ENCODE measurements at regions not wholly inside any gene's neighbourhood (a gene's known extent, or its start where the extent isn't known, plus 50 kb on each side); places are given as distances from the start of the nearest gene placed in this dataset.
A peak's percentile ranks its signal among the peaks of the same experiment; 100 is the strongest.

DNA sequence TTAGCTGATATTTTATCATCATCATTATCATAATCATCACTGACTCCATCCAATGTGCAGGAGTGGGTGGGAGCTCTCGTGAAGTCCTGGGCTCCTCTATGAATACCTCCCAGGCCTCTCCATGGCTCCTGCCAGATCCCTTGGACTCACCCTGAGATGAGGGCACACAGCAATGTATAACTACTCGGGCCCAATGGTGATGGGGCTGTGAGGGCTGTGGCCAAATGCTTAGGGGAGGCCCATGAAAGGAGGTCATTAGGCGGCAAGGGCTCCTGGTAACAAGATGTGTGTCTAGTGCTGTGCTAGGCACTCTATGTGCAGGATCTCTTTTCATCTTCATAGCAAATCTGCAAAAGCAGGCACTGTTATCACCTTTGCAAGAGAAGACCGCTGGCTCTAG, 270.9 kb downstream of the GLRX3 start:
- no peak for DNase-seq

- DNase-seq: no peak
Measured at GRCh38 chr10:130409331-130409730, 273.1 kb downstream of the GLRX3 start.

- DNase-seq: no peak
Measured at GRCh38 chr10:130409931-130410330, 273.7 kb downstream of the GLRX3 start.

DNA sequence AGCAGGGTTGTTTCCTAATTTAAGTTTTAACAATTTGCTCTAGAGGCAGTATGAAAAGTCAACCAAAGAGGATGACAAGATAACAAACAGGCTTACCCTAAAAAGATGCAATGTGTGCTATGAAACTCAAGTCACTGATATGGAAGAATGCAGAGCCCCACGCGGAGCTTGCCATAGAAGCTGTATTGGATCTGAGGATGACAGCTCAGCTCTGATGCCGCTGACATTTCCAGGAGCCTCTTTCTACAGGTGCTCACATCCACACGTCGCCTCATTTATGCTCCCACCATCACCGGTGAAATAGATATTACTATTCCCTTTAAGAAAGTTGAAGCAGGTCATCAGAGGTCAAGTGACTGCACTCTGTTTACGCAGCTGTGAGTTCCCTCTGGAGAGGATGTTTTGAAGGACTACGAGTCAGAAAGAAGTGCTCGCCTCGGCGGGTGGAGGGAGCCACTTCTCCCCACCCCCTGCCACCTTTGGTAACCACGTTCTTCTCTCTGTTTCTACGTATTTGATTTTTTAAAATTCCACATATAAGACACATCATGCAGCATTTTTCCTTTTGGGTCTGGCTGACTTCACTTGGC, 275.4 kb downstream of the GLRX3 start:
- DNase-seq: peak; percentile 46

GRCh38 chr10:130412317-130412716, 276.1 kb downstream of the GLRX3 start:
- DNase-seq: no peak

GRCh38 chr10:130416334-130417150, 280.4 kb downstream of the GLRX3 start:
- DNase-seq: no peak

DNA sequence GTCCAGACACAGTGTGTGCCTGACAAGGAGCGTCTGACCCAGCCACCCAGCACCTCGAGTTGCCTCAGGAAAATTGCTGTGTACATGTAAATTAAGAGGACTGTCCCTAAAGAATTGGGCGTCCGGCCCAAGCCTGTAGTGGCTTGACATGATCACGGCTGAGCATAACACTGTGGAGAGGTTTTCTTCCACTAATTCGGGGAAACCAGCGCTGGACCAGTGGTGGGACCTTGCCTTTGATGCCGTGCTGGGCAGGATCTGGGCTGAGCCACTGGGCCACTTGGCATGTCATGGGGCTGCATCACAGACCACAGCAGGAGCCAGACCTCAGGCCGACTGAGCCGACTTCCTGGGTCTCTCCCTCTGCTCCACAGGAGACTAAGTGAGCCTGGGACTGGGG, 282.5 kb downstream of the GLRX3 start:
- DNase-seq: no peak

- no peak for DNase-seq
Measured at GRCh38 chr10:130421909-130422308, 285.7 kb downstream of the GLRX3 start.

- DNase-seq: no peak
Measured at GRCh38 chr10:130422366-130423324, 286.5 kb downstream of the GLRX3 start.

DNA sequence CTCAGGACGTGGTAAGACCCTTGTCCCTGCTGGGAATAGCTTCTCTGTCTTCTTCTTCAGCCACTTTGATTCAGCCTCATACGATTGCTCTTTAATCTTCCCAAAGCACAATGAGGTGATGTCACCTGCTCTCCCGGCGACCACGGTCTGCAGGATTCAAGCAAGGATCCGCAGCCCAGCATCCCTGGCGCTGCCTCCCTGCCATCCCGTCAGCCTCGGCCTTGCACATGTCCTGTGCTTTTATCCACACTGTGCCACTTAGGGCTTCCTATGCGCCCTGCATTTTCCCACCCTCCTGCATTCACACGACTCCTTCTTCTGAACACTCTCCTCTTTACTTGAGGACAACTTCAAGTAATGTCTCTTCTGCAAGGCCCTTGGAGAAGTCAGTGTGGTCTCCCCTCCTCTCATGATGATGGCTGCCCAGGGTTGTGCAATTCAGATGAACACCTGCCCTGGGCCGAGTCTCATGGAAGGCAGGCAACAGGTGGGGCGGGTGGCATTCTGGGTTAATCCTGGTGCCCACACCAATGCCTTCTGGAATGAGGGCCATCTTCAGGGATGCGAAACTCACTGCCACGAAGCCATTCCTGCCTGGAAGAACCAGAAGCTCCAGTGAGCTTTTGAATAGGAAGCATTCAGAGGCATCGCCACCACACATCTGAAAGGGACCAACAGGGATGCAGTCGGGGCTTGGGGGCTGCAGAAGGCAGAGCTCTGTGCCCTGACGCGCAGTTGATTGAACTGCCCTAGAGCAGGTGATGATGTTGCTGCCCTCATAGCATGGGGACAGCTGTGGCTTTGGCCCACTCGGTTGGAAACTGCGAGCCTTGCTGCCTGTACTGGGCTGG, 287.5 kb downstream of the GLRX3 start:
- DNase-seq: no peak

GRCh38 chr10:130424418-130424817, 288.2 kb downstream of the GLRX3 start:
- no peak for DNase-seq

GRCh38 chr10:130425169-130425568, 289.0 kb downstream of the GLRX3 start:
- no peak for DNase-seq

DNA sequence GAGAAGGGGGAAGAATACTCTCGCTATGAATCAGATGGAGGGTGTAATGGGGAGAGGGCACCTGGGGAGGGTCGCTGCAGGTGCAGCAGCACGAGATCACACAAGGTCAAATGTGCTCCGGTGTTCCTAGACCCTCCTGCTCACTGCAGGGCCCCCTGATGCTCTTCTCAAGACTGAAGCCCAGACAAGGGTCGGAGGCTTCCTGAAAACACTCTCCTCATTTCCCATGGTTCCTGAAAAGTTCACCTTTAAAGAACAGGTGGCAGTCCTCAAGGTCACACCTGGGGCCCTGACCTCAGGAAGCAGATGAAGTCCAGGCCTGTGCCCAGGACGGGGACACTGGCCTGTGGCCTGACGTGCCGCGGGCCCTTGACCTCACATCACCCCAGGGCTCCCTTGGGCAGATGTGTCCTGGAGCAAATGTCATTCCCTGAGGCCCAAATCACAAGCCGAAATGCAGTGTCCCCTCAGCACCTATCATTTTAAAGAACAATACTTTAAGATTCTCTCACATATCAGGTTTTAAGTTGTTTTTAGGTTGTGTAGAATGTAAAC, 289.8 kb downstream of the GLRX3 start:
- DNase-seq: no peak

DNA sequence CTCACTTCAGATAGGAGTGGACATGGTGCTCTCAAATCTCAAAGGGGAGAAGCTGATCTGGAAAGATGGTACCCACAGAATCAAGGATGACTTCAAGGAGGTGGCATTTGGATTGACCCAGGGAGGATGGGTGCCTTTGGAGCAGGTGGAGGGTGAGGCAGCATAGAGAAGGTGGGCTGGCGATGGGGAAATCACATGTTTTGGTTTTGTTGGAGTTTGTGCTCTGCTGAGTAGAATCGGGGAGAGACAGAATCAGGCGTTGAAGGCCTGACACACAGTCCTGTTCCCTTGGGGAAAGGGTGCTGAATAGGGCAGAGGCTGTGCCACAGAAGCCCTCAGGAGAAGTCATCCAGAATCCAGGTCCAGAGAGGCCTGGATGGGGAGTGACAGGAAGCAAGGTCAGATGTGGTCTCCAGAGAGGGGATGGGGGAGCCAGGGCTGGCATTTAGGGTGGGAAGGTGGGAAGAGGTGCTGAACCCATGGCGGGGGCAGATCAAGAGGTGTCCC, 291.1 kb downstream of the GLRX3 start:
- DNase-seq: no peak

GRCh38 chr10:130428936-130429335, 292.7 kb downstream of the GLRX3 start:
- DNase-seq: no peak

DNA sequence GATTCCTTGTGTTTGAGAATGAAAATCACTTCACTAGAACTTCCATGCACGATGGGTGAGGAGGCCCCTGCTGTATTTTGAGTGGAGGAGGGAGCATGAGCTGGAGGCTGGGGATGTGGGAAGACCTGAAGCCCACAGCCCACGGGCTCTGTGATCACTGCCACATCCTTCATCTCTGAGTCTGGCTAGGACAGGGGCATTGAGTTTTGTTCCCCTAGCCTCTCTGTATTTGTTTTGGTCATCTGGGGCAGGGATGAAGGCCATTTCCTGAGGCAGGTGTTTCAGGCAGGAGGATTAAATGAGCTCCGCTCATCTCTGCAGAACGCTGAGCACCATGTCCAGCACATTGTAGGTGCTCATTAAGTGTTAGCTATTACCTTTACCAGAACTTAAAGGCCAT, 293.6 kb downstream of the GLRX3 start:
- DNase-seq: no peak

DNA sequence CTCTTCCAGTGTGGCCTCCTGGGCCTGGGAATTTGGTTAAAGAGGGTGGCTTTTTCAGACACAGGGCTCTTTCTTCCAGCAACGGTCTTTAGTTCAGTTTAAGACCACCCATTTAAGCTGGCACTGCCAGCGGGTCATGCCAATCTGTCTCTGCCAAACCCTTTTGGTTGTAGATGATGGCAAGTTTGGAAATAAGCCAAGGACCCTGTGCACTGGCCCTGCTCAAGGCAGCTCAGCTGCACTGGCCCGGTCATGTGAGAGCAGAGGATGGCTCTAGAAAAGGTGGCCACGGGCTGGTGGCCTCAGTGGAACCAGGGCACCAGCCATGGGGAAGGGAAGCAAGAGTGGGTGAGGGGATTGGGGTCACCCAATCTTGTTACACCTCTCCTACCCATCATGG, 294.1 kb downstream of the GLRX3 start:
- no peak for DNase-seq

DNA sequence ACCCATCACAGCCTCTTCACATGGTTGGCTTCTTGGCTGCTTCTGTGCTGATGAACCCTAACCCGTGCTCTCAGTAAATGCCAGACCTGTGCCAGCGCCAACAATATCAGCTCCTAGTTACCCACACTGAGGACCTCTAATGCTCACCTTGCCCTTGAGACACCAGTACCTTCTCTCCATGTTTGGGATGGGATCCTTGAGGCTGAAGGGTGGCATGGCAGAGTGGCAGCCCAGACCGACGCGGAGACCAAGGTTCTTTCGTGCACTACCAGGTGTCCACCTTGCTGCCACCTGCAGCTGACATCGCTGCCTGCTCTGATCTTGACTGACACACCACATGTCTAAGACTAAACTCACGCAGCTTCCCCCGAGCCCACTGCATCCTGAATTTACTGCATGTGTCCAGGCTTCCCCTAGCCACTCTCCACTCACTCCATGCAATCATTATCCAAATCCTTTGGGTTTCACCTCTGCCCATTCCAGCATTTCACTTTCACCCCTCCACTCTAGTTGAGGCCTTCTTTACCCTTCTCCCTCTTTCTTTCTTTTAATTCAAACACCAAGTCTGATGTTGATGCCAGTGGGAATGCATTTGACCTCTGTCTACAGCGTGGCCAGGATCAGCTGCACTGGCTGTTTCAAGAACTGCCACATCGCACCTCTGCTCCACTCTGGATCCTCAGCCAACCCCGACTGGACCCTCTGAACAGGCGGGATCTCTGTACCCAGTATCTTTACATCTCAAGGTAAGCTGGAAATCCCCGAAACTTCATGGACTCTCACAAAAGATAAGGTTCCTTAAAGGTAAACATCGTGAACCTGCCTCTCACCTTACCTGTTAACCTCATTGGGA, 294.9 kb downstream of the GLRX3 start:
- no peak for DNase-seq

- DNase-seq: no peak
Measured at GRCh38 chr10:130432271-130432670, 296.1 kb downstream of the GLRX3 start.

DNA sequence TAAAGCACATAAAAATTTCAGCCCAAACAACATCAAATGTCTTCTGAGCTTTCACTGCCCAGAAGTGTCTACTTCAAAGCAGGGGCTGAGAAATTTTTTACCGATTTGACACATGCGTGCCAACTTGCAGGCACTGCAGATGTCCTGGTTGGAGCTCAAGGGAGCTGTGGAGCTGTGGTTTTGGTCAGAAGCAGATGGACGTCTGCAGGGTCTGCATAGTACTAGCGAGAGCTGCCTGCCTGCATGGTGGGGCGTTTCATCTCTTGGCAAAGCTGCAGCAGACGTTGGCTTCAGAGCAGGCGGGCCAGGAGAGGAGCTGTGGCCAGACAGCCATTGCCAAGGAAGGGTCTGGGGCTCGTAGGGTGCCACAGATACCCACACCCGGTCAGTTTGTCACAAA, 296.7 kb downstream of the GLRX3 start:
- DNase-seq: no peak

Measured in NCI-H2029 (cell line).